GM13976 (cell line): ENCODE measurements at regions not wholly inside any gene's neighbourhood (a gene's known extent, or its start where the extent isn't known, plus 50 kb on each side); places are given as distances from the start of the nearest gene placed in this dataset.

Experiments
- DNase-seq: peaks from one replicate; pipeline ENCODE4 v3.0.0; 2012; ENCODE audit warnings: low spot score
- CTCF ChIP-seq: IDR thresholded peaks from 2 replicates; pipeline ENCODE4 v1.5.1; 2012; ENCODE audit warnings: borderline replicate concordance, mild to moderate bottlenecking; ENCODE audit not compliant: insufficient read depth; ENCODE audit errors: extremely low read depth, missing control alignments, control extremely low read depth
- in situ Hi-C: fragments of 300-500 bp; cut with MboI; formaldehyde crosslinking; loops from one replicate; pipeline ENCODE4 v1.12.0; 2022; ENCODE audit warnings: low sequenced_read_pairs, mixed read lengths, inconsistent platforms; ENCODE audit not compliant: unreplicated experiment

- in situ Hi-C loops: no loop called here
Observed at GRCh38 chr2:220127311-220127710, 499.9 kb downstream of the SLC4A3 start.

GRCh38 chr2:220127876-220128275 is 500.4 kb downstream of the SLC4A3 start:
- no peak for DNase-seq
- TF ChIP-seq CTCF: no peak
- in situ Hi-C loops: no loop called here

More at GRCh38 chr2:220127311-220127710, 499.9 kb downstream of the SLC4A3 start:
- no peak for TF ChIP-seq CTCF
- no peak for DNase-seq

GRCh38 chr2:220129391-220129790 is 502.0 kb downstream of the SLC4A3 start:
- in situ Hi-C loops: no loop called here
- no peak for TF ChIP-seq CTCF
- no peak for DNase-seq

GRCh38 chr2:220134756-220135534 is 507.5 kb downstream of the SLC4A3 start:
- in situ Hi-C loops: no loop called here
- TF ChIP-seq CTCF: no peak
- DNase-seq: no peak

- no peak for TF ChIP-seq CTCF
- in situ Hi-C loops: no loop called here
- DNase-seq: no peak
Observed at GRCh38 chr2:220143336-220143735, 515.9 kb downstream of the SLC4A3 start.

GRCh38 chr2:220144411-220144810 is 517.0 kb downstream of the SLC4A3 start:
- no peak for TF ChIP-seq CTCF
- DNase-seq: no peak
- in situ Hi-C loops: no loop called here
